ENCODE measurements at regions not wholly inside any gene's neighbourhood (a gene's known extent, or its start where the extent isn't known, plus 50 kb on each side); places are given as distances from the start of the nearest gene placed in this dataset.

- peaks cover 5% of the 10 kb centered on the region for H3K27me3 Mint-ChIP-seq
- H3K36me3 Mint-ChIP-seq (ENCODE audit: low read depth): no peaks in the 10 kb centered on the region
- DNase-seq: no peak
- peaks cover 4% of the 10 kb centered on the region for H3K4me1 Mint-ChIP-seq
- ChIA-PET POLR2A (no interaction called here), CTCF (no interaction called here)
- H3K4me3 Mint-ChIP-seq: no peak overlapping the region
- H3K27ac Mint-ChIP-seq: no peak overlapping the region
- no peaks in the 10 kb centered on the region for H3K9me3 Mint-ChIP-seq
These were observed 82.9 kb downstream of the ELOVL4 start for GRCh38 chr6:79864421-79864820.

GRCh38 chr6:79864001-79864400 is 83.4 kb downstream of the ELOVL4 start:
- Mint-ChIP-seq H3K9me3 (no peaks in the 10 kb centered on the region), H3K4me3 (no peak overlapping the region), H3K36me3 (ENCODE audit: low read depth) (no peaks in the 10 kb centered on the region), H3K27ac (no peak overlapping the region), H3K27me3 (peaks cover 5% of the 10 kb centered on the region), H3K4me1 (peaks cover 3% of the 10 kb centered on the region)
- ChIA-PET CTCF (no interaction called here), POLR2A (no interaction called here)
- DNase-seq: no peak

- no peak overlapping the region for H3K4me3 Mint-ChIP-seq
- POLR2A ChIA-PET: no interaction called here
- CTCF ChIA-PET: no interaction called here
- H3K27ac Mint-ChIP-seq: no peak overlapping the region
- no peak for DNase-seq
- no peaks in the 10 kb centered on the region for H3K9me3 Mint-ChIP-seq
- H3K36me3 Mint-ChIP-seq (ENCODE audit: low read depth): no peaks in the 10 kb centered on the region
- H3K4me1 Mint-ChIP-seq: peaks cover 1% of the 10 kb centered on the region
- H3K27me3 Mint-ChIP-seq: peaks cover 5% of the 10 kb centered on the region
These were observed 83.8 kb downstream of the ELOVL4 start for GRCh38 chr6:79863566-79863965.

- DNase-seq: no peak
- CTCF ChIA-PET: no interaction called here
- no peak overlapping the region for H3K4me3 Mint-ChIP-seq
- peaks cover 5% of the 10 kb centered on the region for H3K27me3 Mint-ChIP-seq
- no peak overlapping the region for H3K27ac Mint-ChIP-seq
- POLR2A ChIA-PET: no interaction called here
- no peaks in the 10 kb centered on the region for H3K9me3 Mint-ChIP-seq
- no peaks in the 10 kb centered on the region for H3K4me1 Mint-ChIP-seq
- no peaks in the 10 kb centered on the region for H3K36me3 Mint-ChIP-seq (ENCODE audit: low read depth)
These were observed 84.6 kb downstream of the ELOVL4 start for GRCh38 chr6:79862711-79863110.

GRCh38 chr6:79862126-79862525 is 85.2 kb downstream of the ELOVL4 start:
- CTCF ChIA-PET: no interaction called here

GRCh38 chr6:79861023-79861422 is 86.3 kb downstream of the ELOVL4 start:
- Mint-ChIP-seq H3K4me1 (no peaks in the 10 kb centered on the region), H3K9me3 (no peaks in the 10 kb centered on the region), H3K27ac (no peak overlapping the region), H3K4me3 (no peak overlapping the region), H3K36me3 (ENCODE audit: low read depth) (no peaks in the 10 kb centered on the region), H3K27me3 (peaks cover 2% of the 10 kb centered on the region)
- ChIA-PET CTCF (interaction anchor here (1.0 kb wide), 1 partner anchor 9 kb away, joined by 3 read pairs; no protein-coding TSS in a partner anchor), POLR2A (no interaction called here)
- DNase-seq: no peak

More at GRCh38 chr6:79862126-79862525, 85.2 kb downstream of the ELOVL4 start:
- H3K4me1 Mint-ChIP-seq: no peaks in the 10 kb centered on the region
- H3K9me3 Mint-ChIP-seq: no peaks in the 10 kb centered on the region
- H3K4me3 Mint-ChIP-seq: no peak overlapping the region
- POLR2A ChIA-PET: no interaction called here
- peaks cover 5% of the 10 kb centered on the region for H3K27me3 Mint-ChIP-seq
- no peak for DNase-seq
- H3K27ac Mint-ChIP-seq: no peak overlapping the region
- H3K36me3 Mint-ChIP-seq (ENCODE audit: low read depth): no peaks in the 10 kb centered on the region

- no peak for DNase-seq
- Mint-ChIP-seq H3K27me3 (peaks cover 12% of the 10 kb centered on the region), H3K4me1 (peaks cover 2% of the 10 kb centered on the region), H3K36me3 (ENCODE audit: low read depth) (no peaks in the 10 kb centered on the region), H3K27ac (no peak overlapping the region), H3K4me3 (no peak overlapping the region), H3K9me3 (no peaks in the 10 kb centered on the region)
- POLR2A ChIA-PET: no interaction called here
- CTCF ChIA-PET: interaction anchor here (1.5 kb wide), 1 partner anchor 22 kb away, joined by 5 read pairs; no protein-coding TSS in a partner anchor
These were observed 99.9 kb downstream of the ELOVL4 start for GRCh38 chr6:79847426-79847825.

- Mint-ChIP-seq H3K27ac (no peak overlapping the region), H3K4me3 (no peak overlapping the region), H3K36me3 (ENCODE audit: low read depth) (no peaks in the 10 kb centered on the region), H3K4me1 (peaks cover 7% of the 10 kb centered on the region), H3K27me3 (peaks cover 7% of the 10 kb centered on the region), H3K9me3 (no peaks in the 10 kb centered on the region)
- DNase-seq: no peak
- ChIA-PET POLR2A (no interaction called here), CTCF (interaction anchor here (1.1 kb wide), 1 partner anchor 19 kb away, joined by 3 read pairs; no protein-coding TSS in a partner anchor)
These were observed 104.8 kb downstream of the ELOVL4 start for GRCh38 chr6:79842376-79843040.

GRCh38 chr6:79841577-79842375 is 105.6 kb downstream of the ELOVL4 start:
- no peak for DNase-seq
- Mint-ChIP-seq H3K9me3 (no peaks in the 10 kb centered on the region), H3K27ac (no peak overlapping the region), H3K4me3 (no peak overlapping the region), H3K4me1 (peaks cover 7% of the 10 kb centered on the region), H3K36me3 (ENCODE audit: low read depth) (no peaks in the 10 kb centered on the region), H3K27me3 (peaks cover 7% of the 10 kb centered on the region)
- CTCF ChIA-PET: interaction anchor here (1.1 to 1.6 kb wide), 2 partner anchors 18 to 28 kb away, joined by 3 to 5 read pairs; no protein-coding TSS in a partner anchor
- POLR2A ChIA-PET: no interaction called here

- Mint-ChIP-seq H3K36me3 (ENCODE audit: low read depth) (no peaks in the 10 kb centered on the region), H3K27ac (no peak overlapping the region), H3K4me3 (no peak overlapping the region), H3K27me3 (peaks cover 9% of the 10 kb centered on the region), H3K4me1 (peaks cover 7% of the 10 kb centered on the region), H3K9me3 (no peaks in the 10 kb centered on the region)
- ChIA-PET CTCF (no interaction called here), POLR2A (no interaction called here)
- no peak for DNase-seq
These were observed 108.5 kb downstream of the ELOVL4 start for GRCh38 chr6:79838851-79839250.

GRCh38 chr6:79833964-79834284 is 113.4 kb downstream of the ELOVL4 start:
- Mint-ChIP-seq H3K9me3 (no peaks in the 10 kb centered on the region), H3K4me3 (no peak overlapping the region), H3K36me3 (ENCODE audit: low read depth) (no peaks in the 10 kb centered on the region), H3K27ac (no peak overlapping the region), H3K4me1 (no peaks in the 10 kb centered on the region), H3K27me3 (peaks cover 4% of the 10 kb centered on the region)
- ChIA-PET POLR2A (no interaction called here), CTCF (no interaction called here)
- DNase-seq: no peak

GRCh38 chr6:79833264-79833963 is 113.9 kb downstream of the ELOVL4 start:
- Mint-ChIP-seq H3K4me3 (no peak overlapping the region), H3K27me3 (peaks cover 5% of the 10 kb centered on the region), H3K4me1 (no peaks in the 10 kb centered on the region), H3K27ac (no peak overlapping the region), H3K9me3 (no peaks in the 10 kb centered on the region), H3K36me3 (ENCODE audit: low read depth) (no peaks in the 10 kb centered on the region)
- ChIA-PET CTCF (no interaction called here), POLR2A (no interaction called here)
- no peak for DNase-seq

- CTCF ChIA-PET: no interaction called here
- Mint-ChIP-seq H3K27me3 (peaks cover 5% of the 10 kb centered on the region), H3K4me1 (no peaks in the 10 kb centered on the region), H3K36me3 (ENCODE audit: low read depth) (no peaks in the 10 kb centered on the region), H3K4me3 (no peak overlapping the region), H3K27ac (no peak overlapping the region), H3K9me3 (no peaks in the 10 kb centered on the region)
- DNase-seq: no peak
- POLR2A ChIA-PET: no interaction called here
These were observed 114.6 kb downstream of the ELOVL4 start for GRCh38 chr6:79832723-79833122.

Data from activated CD4-positive, alpha-beta memory T cell treated with anti-CD3 and anti-CD28 coated beads, Interleukin-2, amount 10 ng/mL, durations not matched to agents 7 days and 5 days (primary cell).